ENCODE measurements at regions not wholly inside any gene's neighbourhood (a gene's known extent, or its start where the extent isn't known, plus 50 kb on each side); places are given as distances from the start of the nearest gene placed in this dataset.

GRCh38 chr20:56715309-56715708 lies 86.2 kb downstream of the TFAP2C start:
- TF ChIP-seq CTCF (IDR thresholded peaks at IDR 0.05) (no peak), POLR2A (IDR thresholded peaks at IDR 0.05) (no peak)

Data from vagina (tissue), 2 donors.